ENCODE measurements at regions not wholly inside any gene's neighbourhood (a gene's known extent, or its start where the extent isn't known, plus 50 kb on each side); places are given as distances from the start of the nearest gene placed in this dataset.

GRCh38 chr2:111687911-111688310, 196.1 kb downstream of the ANAPC1 start:
- Histone ChIP-seq H2BK120ac (ENCODE audit: low read depth, low read length, poor library complexity, severe bottlenecking) (no peak overlapping the region), H3K79me2 (ENCODE audit: insufficient read depth, low read length) (no peaks in the 10 kb centered on the region), H3K4ac (ENCODE audit: low read depth, low read length) (no peak overlapping the region), H4K91ac (ENCODE audit: insufficient read length, low read depth, low read length) (no peak overlapping the region), H2BK5ac (ENCODE audit: insufficient read length, low read length) (no peak overlapping the region), H3K23me2 (ENCODE audit: insufficient read length, low read depth, low read length, poor library complexity, severe bottlenecking) (no peaks in the 10 kb centered on the region), H3T11ph (ENCODE audit: low read length) (no peak overlapping the region), H2AK5ac (ENCODE audit: insufficient read length, low read length) (no peak overlapping the region), H4K8ac (replicated peaks; ENCODE audit: insufficient read length, low read depth, low read length) (no peak overlapping the region), H2AFZ (ENCODE audit: low read length) (no peak overlapping the region), H4K20me1 (ENCODE audit: control insufficient read depth, insufficient read depth, insufficient read length) (no peaks in the 10 kb centered on the region), H4K5ac (ENCODE audit: insufficient read length, low read depth, low read length) (no peak overlapping the region), H3K79me1 (ENCODE audit: insufficient read depth, low read depth, low read length, poor library complexity, severe bottlenecking) (no peaks in the 10 kb centered on the region), H2BK15ac (ENCODE audit: low read depth, low read length) (no peak overlapping the region), H3K9ac (ENCODE audit: extremely low read depth, insufficient read length, low read length) (no peak overlapping the region), H3K18ac (ENCODE audit: insufficient read length, low read depth, low read length) (no peak overlapping the region), H3K4me2 (ENCODE audit: insufficient read depth, insufficient read length, low read length) (no peak overlapping the region), H2BK12ac (ENCODE audit: insufficient read length, low read depth, low read length) (no peak overlapping the region), H3K4me1 (ENCODE audit: insufficient read depth, low read length) (no peaks in the 10 kb centered on the region), H3K27me3 (ENCODE audit: insufficient read depth, low read length) (no peaks in the 10 kb centered on the region), H3K9me3 (ENCODE audit: control insufficient read depth, low read depth, low read length) (no peaks in the 10 kb centered on the region), H3K27ac (ENCODE audit: insufficient read length, low read depth, low read length) (no peak overlapping the region), H3K23ac (ENCODE audit: insufficient read length, low read depth, low read length) (no peak overlapping the region), H3K56ac (ENCODE audit: insufficient read length, low read depth, low read length) (no peak overlapping the region), H3K14ac (ENCODE audit: insufficient read depth, low read length) (no peak overlapping the region), H2BK20ac (ENCODE audit: low read depth, low read length, poor library complexity, severe bottlenecking) (no peak overlapping the region)
- peaks cover 5% of the 10 kb centered on the region; the same call in 1 of the 2 replicates for H3K27me3 Mint-ChIP-seq (ENCODE audit: low read depth)
- no peak for DNase-seq
- no peaks in the 10 kb centered on the region for H3K4me1 Mint-ChIP-seq
- no peak overlapping the region for H3K27ac Mint-ChIP-seq
- no CpG with 5 or more reads among the region's 11 CpGs for WGBS (ENCODE audit: extremely low coverage, insufficient read length, low lambda C conversion rate)
- H3K9me3 Mint-ChIP-seq = peaks cover 0 to 3% of the 10 kb centered on the region in 2 experiments; a peak in 4 of 5 replicates
- TF ChIP-seq CTCF (conservative IDR thresholded peaks at IDR 0.05) = no peak
- peaks cover 0 to 3% (median under 1%) of the 10 kb centered on the region in 3 experiments; a peak in 4 of 7 replicates for H3K36me3 Mint-ChIP-seq (ENCODE audit: insufficient read depth in 1 of 3, low read depth in 3 of 3)
- no peak overlapping the region for H3K4me3 Mint-ChIP-seq

Measured in H9 (cell line).